HG03060 (cell line): ENCODE measurements at regions not wholly inside any gene's neighbourhood (a gene's known extent, or its start where the extent isn't known, plus 50 kb on each side); places are given as distances from the start of the nearest gene placed in this dataset.

Experiments used
- ATAC-seq: cut with Tn5 transposase; IDR thresholded peaks from one replicate; pipeline ENCODE4 v1.9.1; 2021; ENCODE audit warnings: low read depth, moderate number of reproducible peaks; ENCODE audit not compliant: unreplicated experiment

DNA sequence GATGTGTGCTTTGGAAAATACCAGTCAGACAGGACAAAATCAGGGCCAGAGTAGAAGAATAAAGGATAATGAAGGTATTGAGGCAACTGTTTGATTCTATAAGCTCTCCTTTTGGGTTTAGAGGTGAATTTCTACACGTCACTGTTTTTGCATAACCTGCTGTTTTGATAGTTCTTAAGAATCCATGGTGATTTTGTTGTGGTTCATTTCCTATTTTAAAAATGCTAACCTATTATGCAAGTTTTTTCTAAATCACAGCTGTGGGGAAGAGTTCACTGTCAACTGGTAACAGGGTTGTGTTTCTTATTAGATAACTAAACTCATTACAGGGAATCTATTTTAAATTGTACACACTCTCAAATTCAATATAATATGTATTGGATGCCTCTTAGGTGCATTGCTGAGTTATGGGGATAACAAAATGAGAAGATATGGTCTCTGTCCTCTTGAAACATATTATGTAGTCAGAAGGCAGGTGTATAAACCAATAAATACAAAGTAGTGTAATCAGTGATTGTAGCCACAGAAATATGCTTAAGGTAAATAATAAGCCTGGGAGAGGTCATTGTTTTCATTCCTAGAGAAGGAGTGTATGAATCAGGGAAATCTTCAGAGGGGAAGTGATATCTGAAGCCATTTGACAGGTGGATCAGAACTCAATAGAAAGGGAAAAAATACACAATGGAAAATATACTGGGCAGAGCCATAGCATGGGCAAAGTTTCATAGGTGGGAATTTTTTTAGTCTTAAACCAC lies 192.5 kb downstream of the FAT3 start:
- ATAC-seq, result no peak

DNA sequence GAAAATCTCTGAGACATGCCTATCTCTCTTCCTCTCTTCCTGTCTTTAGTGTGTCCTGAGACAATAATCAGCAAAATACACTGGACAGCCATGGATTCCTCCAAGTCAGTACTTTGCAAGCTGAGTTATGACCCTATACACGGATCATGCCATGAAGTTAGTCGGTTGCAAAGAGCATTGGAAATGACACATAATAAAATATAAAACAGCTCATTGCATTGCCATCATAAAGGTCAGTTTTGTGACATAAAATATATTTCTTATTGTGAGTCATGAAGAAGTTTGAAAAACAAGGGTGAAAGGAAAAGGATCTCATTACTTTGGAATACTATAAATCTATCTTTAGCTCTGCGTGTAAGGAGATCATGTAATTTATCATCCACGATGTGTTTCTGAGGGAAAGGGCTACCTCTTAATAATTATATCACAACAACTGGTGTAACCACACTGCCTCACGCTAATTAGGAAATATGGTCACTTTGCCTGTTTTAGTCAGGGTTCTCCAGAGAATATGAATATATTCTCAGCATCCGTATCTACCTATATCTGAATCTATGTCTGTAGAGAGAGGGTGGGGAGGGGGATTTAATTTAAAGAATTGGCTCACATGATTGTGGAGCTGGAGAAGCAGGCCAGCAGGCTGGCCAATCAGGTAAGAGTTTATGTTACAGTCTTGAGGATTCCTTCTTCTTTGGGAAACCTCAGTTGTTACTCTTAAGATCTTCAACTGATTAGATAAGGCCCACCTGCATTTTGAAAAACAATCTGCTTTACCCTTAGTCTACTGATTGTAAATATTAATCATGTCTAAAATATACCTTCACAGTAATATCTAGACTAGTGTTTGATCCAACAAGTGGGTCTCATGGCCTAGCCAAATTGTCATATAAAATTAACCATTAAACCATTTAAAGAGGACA lies 198.8 kb downstream of the FAT3 start:
- no peak for ATAC-seq

DNA sequence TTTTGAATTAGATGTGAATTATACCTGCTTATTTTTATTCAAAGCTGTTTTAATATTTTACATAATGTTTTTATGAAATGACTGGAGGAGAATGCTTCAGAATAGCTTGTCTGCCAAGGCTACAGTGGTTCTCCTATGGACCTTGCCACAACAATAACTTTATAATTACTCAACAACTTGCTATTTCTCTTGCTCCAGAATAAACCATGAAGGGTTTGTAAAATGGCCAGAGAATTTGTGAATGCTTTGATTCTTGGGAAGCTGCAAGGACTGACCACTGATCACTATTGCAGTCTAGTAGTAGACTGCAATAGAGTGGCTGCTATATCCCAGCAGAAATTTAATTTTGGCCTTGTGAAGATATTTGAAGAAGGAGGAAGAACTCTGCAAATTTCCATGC lies 199.7 kb downstream of the FAT3 start:
- ATAC-seq, result no peak

DNA sequence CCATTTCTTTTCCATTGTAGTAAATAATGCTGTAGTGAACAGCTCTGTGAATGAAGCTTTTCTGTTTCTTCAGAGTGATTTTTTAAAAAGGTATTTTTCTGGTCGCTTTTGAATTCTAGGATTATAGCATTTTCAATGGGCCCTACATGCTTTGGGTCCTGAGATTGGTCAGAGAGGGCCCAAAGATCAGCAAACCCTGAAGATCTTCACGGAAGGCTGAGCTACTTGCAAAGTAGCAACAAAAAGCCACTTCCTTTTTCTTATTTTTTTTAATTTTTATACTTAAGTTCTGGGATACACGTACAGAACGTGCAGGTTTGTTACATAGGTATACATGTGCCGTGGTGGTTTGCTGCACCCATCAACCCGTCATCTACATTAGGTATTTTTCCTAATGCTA lies 200.5 kb downstream of the FAT3 start:
- no peak for ATAC-seq

DNA sequence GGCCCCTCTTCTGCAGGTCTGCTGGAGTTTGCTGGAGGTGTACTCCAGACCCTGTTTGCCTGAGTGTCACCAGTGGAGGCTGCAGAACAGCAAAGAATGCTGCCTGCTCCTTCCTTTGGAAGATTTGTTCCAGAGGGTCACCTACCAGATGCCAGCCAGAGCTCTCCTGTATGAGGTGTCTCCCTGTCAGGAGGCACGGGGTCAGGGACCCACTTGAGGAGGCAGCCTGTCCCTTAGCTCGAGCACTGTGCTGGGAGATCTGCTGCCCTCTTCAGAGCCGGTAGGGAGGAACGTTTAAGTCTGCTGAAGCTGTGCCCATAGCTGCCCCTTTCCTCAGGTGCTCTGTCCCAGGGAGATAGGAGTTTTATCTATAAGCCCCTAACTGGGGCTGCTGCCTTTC lies 207.9 kb downstream of the FAT3 start:
- ATAC-seq, result no peak

DNA sequence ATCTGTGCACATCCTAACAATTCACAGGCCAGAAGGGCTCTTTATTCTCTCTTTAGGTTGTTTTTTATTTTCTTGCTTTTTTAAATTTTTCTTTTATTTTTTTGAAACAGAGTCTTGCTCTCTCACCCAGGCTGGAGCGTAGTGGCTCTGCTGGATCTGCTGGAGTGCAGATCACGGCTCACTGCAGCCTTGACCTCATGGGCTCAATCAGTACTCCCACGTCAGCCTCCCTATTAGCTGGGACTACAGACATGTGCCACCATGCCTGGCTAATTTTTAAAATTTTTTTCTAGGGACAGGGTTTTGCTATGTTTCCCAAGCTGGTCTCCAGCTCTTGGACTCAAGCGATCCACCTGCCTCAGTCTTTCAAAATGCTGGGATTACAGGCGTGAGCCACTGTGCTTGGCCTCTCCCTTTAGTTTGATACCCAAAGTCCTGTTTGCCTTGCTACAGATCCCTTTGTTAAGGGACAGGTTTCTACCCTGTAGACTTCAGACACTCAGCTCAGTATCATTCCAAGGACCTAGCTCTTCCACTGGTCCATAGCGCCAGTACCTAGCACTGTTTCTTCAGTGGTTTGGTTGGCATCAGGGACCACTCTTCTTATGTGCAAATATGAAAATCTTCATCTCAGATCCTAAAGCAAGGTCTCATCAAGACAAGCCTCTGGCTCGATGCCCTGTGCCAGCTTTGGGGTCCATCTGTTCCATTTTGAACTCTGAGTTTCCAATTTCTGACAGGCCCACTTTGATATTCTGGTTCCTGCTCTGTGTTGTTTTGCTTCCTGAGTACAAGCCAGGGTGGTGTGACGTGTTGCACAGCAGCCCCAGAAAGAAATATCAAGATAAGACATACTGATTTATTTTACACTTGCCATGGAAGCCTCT lies 211.7 kb downstream of the FAT3 start:
- no peak for ATAC-seq

DNA sequence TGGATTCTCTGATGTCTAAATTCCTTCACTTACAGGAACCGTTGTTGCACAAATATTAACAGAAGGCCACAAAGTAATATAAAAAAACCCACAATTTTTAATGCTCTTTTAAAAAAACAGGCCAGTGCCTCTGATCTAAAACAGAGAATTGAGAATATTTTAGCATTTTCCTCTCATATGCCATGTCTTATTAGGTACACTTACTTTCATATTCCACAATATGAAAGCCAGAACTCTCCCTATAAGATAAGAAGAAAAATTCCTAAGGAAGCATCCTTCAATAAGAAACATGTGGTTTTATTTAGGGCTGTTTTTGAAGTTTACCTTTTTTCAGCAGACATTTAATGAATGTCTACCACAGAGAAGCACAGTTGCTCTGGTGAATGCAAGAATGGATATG lies 214.5 kb downstream of the FAT3 start:
- no peak for ATAC-seq

DNA sequence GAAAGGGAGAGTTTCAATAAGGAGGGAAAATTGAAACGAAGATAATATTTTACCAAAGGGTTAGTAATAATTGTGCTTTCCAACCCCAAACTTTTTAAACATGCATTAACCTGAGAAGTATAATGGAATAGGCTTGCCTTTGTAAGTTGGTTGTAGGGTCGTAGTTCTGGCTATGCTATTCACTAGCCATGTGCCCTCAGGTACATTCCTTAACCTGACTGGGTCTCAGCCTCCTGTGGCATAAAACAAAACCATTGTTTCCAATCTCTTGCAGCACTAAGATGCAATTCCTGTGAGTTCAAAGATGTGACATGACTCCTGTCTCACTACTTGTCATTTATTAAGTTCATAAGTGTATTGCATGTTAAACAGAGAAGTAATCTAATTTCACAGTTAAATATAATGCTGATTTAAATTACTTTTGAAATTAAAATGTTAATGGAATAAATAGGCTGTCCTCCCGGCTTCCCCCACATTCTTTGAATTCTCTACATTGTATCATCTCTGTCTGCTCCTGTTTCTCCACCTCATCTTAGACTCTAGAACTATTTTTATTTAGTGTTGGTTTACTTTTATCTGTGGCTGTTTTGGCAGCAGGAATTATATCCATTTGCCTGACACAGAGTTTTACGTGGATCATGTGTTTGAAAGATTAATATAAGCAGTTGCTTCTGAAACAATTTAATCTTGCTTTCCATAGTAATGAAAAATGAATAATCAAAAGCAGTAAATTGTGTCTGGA lies 216.3 kb downstream of the FAT3 start:
- no peak for ATAC-seq

DNA sequence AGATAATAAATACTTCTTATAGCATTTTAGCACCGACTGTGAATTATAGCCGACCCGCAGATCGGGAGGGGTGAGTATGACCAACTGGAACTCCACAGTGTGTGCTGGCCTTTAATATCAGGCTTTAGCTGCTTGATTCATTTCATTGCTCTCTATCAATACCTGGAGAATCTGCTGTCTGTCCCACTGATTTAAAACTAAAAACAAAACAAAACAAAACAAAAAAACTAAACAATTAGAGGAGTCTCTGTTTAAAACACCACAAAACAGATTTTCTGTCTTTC lies 216.8 kb downstream of the FAT3 start:
- no peak for ATAC-seq

DNA sequence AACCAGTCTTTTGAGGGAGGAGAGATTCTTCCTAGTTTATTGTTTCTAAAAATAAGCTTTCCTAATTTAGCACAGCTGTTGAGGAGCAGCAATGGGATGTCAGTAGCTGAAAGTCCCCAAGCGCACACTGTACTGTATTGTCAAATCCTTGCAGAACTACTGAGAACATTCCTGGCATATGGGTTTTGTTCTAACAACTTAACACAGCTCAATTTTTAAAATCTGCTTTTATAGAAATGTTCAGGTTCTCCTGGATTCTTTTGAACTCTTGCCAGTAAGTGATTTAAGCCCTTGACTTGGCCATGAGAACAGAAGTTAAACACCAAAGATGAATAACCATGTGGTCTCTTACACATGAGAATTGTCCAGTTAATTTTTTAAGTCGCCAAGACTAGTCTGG lies 218.6 kb downstream of the FAT3 start:
- no peak for ATAC-seq

DNA sequence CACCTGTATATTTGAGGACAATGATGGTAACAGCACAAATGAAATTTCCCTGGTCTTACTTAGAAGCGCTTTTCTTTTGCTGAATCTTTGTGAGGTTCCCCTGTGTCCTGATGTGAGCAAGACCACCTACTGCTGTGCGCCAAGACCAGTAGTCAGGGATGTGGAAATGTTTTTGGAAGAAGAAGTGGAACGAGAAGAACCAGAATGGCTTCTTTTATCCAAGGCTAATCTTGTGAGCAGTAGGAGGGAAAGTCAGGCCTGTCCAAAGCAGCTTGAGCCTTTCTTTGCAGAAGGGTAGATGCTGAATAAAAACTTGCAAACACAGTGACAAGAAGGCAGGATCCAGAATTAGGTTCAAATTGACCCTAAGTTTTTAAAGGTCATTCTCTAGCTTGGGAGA lies 223.0 kb downstream of the FAT3 start:
- no peak for ATAC-seq

DNA sequence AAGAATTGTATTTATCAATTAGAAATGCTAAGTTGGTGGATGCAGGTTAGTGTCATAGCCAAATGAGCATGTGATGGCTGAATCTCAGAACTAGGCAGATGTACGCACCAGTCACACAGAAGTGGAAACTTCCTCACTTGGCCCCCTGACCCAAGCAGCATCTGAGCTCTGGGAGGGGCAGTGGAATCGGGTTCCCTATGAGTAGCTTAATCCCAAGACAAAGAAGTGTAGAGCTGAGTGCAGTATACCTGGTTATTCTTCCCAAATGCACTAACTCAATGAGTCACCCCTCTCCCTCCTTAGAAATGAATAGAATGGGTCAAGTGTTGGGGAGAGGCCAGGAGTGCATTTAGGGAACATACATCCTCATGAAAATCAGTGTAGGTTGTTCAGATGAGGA lies 224.6 kb downstream of the FAT3 start:
- no peak for ATAC-seq

DNA sequence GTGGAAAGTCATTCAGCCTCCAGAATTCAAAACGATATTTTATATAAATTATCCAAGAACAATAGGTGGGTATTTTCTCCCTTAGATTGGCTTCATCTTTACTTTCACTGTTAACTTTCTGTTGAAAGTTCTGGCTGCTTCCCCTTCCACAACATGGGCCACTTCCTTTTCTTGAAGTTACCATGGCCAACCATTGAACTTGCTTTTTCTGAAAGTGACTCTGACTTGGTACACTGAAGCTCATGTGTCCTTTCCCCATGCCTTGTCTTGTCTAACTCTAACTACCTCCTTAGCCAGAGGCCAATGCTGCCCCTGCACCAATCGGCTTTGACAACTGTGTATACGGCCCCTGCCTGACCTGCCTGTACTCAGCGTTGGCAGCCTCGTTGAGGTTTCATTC lies 225.2 kb downstream of the FAT3 start:
- no peak for ATAC-seq

DNA sequence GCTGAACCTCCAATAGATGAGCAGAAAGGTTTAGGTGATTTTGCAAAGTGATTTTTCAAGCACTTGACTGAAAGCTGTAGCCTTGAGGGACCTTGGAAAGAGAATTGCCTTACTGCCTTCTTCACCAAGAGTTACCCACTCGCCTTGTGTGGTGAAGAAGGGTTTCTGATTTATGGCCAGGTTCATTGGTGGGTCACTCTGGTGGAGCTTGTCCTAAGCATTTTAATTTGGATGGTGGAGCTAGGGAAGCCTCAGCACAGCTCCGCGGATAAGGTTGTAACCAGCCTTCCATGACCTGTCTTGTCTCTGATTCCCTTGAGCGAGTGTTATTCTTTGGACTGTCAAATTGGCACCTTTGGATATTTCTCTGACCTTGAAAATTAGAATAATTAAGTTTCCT lies 226.4 kb downstream of the FAT3 start:
- ATAC-seq, result no peak

DNA sequence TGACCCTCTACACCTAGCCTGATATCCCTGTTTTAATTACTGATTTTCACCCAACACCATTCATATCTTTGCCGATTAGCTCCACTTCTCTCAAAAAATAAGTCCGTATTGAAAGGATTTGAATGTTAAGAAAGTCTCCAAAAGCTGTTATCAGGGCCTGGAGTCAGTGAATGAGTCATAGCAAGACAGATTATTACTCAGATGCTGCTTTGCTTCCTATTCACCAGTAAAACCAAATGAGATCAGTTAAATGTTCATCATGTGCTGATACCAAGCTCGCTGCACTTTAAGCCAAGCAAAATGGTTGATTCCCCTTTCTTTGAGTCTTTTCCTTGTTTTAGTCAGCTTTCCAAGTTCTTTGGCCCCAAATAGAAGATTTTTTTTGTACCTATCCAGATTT lies 228.4 kb downstream of the FAT3 start:
- no peak for ATAC-seq

DNA sequence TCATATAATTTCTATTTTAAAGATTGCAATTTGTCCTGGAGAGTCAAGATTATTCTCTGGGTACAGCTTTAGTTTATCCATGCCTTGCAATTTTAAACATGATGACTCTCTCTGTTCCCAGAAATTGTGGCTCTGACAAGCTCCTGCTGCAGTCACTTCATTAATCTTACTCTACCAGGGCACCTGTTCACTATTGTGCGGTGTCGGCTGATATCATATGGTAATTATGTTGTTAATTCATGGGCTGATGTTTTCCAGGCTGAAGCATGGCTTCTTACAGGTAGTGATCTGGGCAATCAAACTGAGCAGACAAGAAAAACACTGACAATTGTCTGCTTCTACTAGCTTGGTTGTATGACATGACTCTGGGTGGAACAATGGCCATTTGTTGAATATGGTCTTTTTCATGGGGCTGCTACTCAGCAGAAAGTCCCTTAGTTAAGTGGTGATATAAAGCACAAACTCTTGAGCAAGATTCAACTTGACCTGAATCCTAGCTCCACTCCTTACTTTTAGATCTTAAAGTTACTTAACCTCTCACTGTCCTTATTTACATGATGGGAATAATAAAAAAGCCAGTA lies 230.7 kb downstream of the FAT3 start:
- no peak for ATAC-seq

DNA sequence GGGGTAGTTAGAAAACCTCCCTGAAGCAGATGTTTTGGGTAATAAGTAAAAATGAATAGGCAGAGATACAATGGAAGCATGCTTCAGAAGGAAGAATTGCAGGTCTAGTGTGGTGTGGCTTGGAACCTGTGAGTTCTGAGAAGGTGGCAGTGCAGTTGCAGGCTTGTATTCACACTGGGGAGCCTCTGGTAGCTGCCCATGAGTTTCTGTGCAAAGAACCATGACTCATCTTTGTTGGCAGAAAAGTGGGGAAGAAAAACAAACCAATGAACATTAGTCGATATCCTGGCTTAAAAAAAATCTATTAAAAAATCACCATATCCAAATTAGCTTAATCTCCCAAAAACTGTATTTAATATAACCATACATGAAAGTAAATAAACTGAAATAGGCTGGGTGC lies 232.6 kb downstream of the FAT3 start:
- ATAC-seq, result no peak

DNA sequence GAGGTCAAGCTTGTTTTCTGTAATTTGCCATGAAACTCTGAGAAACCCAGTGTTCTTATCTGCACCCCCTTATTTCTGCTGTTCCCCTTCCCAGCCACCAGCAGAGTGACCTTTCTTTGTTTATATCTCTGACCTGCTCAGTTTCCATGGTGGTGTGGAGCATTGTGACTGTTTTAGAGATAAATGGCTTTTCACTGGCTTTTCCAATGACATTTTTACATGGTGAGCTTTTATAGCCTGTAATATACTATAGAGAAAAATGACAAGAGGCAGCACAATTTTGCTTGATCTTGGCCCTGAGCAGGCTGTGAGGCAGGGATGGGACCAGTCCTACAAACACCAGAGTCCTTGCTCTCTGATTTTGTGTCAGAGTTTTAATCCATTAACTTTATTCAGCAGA lies 233.9 kb downstream of the FAT3 start:
- ATAC-seq, result no peak

DNA sequence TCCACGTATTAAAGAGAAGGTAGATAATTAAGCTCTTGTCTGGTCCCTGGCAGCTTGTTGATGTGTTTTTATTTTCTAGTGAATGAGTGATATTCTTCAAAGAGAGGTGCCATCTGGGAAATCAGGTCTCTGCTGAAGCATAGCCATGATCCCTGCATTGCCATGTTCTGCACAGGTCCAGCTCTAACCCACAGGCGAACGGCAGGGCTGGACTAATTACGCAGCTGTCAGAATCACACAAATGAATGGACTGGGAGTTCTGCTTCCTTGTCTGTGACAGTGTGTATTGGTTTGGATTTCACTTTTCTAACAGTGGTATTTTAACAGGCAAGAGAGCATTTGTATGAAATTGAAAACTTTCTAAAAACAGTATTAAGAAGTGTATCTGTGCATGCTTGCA lies 235.6 kb downstream of the FAT3 start:
- ATAC-seq, result no peak

DNA sequence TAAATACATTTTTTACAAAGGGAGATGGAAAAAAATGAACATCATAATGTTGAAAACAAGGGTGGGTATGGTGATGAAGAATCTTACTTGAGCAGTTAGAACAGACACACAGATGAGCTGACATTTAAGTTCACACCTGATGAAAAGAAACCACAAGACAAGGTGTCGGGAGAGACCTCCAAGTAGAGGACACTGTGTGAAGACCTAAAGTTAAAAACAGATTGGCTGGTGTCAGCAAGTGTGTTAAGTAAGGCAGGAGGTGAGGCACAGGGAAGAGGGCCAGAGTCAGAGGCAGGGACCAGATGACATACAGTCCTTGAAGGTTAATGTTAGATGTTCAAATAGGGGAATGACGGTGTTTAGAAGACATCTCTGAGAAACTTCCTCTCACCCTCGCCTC lies 236.8 kb downstream of the FAT3 start:
- no peak for ATAC-seq
